C4-2B (cell line): ENCODE measurements at regions not wholly inside any gene's neighbourhood (a gene's known extent, or its start where the extent isn't known, plus 50 kb on each side); places are given as distances from the start of the nearest gene placed in this dataset.

Experiments
- CTCF ChIP-seq: fragments of 450-650 bp; conservative IDR thresholded peaks from 2 replicates; pipeline ENCODE4 v1.5.1; 2017; ENCODE audit warnings: mild to moderate bottlenecking
- ZFX ChIP-seq: fragments of 450-650 bp; IDR thresholded peaks from 2 replicates; pipeline ENCODE4 v1.6.1; 2017

- no peak for TF ChIP-seq CTCF
- no peak for TF ChIP-seq ZFX
Measured at GRCh38 chr10:120328647-120329046, 128.4 kb upstream of the PLPP4 start.
